Astrocyte (in vitro differentiated cells and primary cell): ENCODE measurements at regions not wholly inside any gene's neighbourhood (a gene's known extent, or its start where the extent isn't known, plus 50 kb on each side); places are given as distances from the start of the nearest gene placed in this dataset.

ENCODE experiments used
- DNase-seq: peaks from one replicate; pipeline ENCODE4 v3.0.0-alpha.2; 2010; ENCODE audit warnings: low read depth
- FAIRE-seq: peaks from 2 replicates; lab custom pipeline; 2011; peaks lifted over from hg19 to GRCh38; lab: Jason Lieb, UNC
- H2AFZ ChIP-seq: 2 replicates; pipeline ENCODE4 v1.6.0; 2012; ENCODE audit warnings: low read depth, low read length, inconsistent platforms
- H3K27ac ChIP-seq: 2 replicates; pipeline ENCODE4 v1.5.1; 2011; ENCODE audit warnings: low read depth, low read length, inconsistent platforms
- H3K27me3 ChIP-seq: 2 replicates; pipeline ENCODE4 v1.6.0; 2011; ENCODE audit warnings: low read length, inconsistent platforms; ENCODE audit not compliant: insufficient read depth
- H3K36me3 ChIP-seq: 2 replicates; pipeline ENCODE4 v1.5.1; 2011; ENCODE audit warnings: low read length, inconsistent platforms; ENCODE audit not compliant: insufficient read depth
- H3K4me1 ChIP-seq: 2 replicates; pipeline ENCODE4 v1.5.1; 2011; ENCODE audit warnings: low read length, inconsistent platforms; ENCODE audit not compliant: insufficient read depth
- H3K4me2 ChIP-seq: 2 replicates; pipeline ENCODE4 v1.6.0; 2012; ENCODE audit warnings: low read length, inconsistent platforms
- H3K4me3 ChIP-seq: 2 replicates; pipeline ENCODE4 v1.5.1; 2011; ENCODE audit warnings: low read depth, mild to moderate bottlenecking, low read length, inconsistent platforms; ENCODE audit not compliant: insufficient read depth
- H3K79me2 ChIP-seq: 2 replicates; pipeline ENCODE4 v1.6.0; 2012; ENCODE audit warnings: mild to moderate bottlenecking, low read length, inconsistent platforms; ENCODE audit not compliant: insufficient read depth
- H3K9ac ChIP-seq: 2 replicates; pipeline ENCODE4 v1.6.0; 2012; ENCODE audit warnings: mild to moderate bottlenecking, low read length, inconsistent platforms
- H3K9me3 ChIP-seq: 2 replicates; pipeline ENCODE4 v1.5.1; 2012; ENCODE audit warnings: low read depth, mild to moderate bottlenecking, low read length, inconsistent platforms; ENCODE audit not compliant: insufficient read depth
- H4K20me1 ChIP-seq: 2 replicates; pipeline ENCODE4 v1.6.0; 2012; ENCODE audit warnings: low read length, inconsistent platforms; ENCODE audit not compliant: insufficient read depth
- H3K27ac Mint-ChIP-seq: one replicate; pipeline ENCODE4 v1.8.0; 2021; ENCODE audit warnings: mild to moderate bottlenecking, mixed read lengths; ENCODE audit not compliant: unreplicated experiment
- H3K27me3 Mint-ChIP-seq: one replicate; pipeline ENCODE4 v1.8.0; 2021; ENCODE audit warnings: low read depth, mixed read lengths; ENCODE audit not compliant: unreplicated experiment
- H3K36me3 Mint-ChIP-seq: one replicate; pipeline ENCODE4 v1.8.0; 2021; ENCODE audit warnings: low read depth, mixed read lengths; ENCODE audit not compliant: unreplicated experiment
- H3K4me1 Mint-ChIP-seq: one replicate; pipeline ENCODE4 v1.8.0; 2021; ENCODE audit warnings: low read depth, mixed read lengths; ENCODE audit not compliant: unreplicated experiment
- H3K4me3 Mint-ChIP-seq: one replicate; pipeline ENCODE4 v1.8.0; 2021; ENCODE audit warnings: mild to moderate bottlenecking, moderate library complexity, mixed read lengths; ENCODE audit not compliant: unreplicated experiment
- H3K9me3 Mint-ChIP-seq: one replicate; pipeline ENCODE4 v1.8.0; 2021; ENCODE audit warnings: mild to moderate bottlenecking, mixed read lengths; ENCODE audit not compliant: unreplicated experiment
- CTCF ChIP-seq: IDR thresholded peaks from 2 replicates; pipeline ENCODE4 v1.5.1; 2011; ENCODE audit warnings: low read depth, mild to moderate bottlenecking, inconsistent platforms, low read length, moderate library complexity; ENCODE audit not compliant: insufficient read depth
- EZH2 ChIP-seq: IDR thresholded peaks from 2 replicates; pipeline ENCODE4 v1.6.1; 2012; ENCODE audit warnings: mild to moderate bottlenecking, low read length, inconsistent platforms; ENCODE audit not compliant: insufficient read depth

- Mint-ChIP-seq H3K4me3 (no peak overlapping the region), H3K27me3 (no peaks in the 10 kb centered on the region), H3K27ac (no peak overlapping the region), H3K36me3 (peaks cover 2% of the 10 kb centered on the region), H3K9me3 (peaks cover 2% of the 10 kb centered on the region), H3K4me1 (no peaks in the 10 kb centered on the region)
- Histone ChIP-seq H2AFZ (no peak overlapping the region), H3K4me2 (no peak overlapping the region), H3K4me3 (no peak overlapping the region), H3K27me3 (no peaks in the 10 kb centered on the region), H4K20me1 (no peaks in the 10 kb centered on the region), H3K79me2 (no peaks in the 10 kb centered on the region), H3K27ac (no peak overlapping the region), H3K36me3 (no peaks in the 10 kb centered on the region), H3K9ac (no peak overlapping the region), H3K9me3 (no peaks in the 10 kb centered on the region), H3K4me1 (peaks cover 4% of the 10 kb centered on the region)
- FAIRE-seq (no peak), DNase-seq (no peak)
- TF ChIP-seq EZH2 = no peak
- no peak for TF ChIP-seq CTCF
Observed at GRCh38 chr4:187312299-187312698, 588.6 kb upstream of the FAT1 start.

GRCh38 chr4:187317799-187318198 lies 594.1 kb upstream of the FAT1 start:
- Mint-ChIP-seq H3K27me3 (no peaks in the 10 kb centered on the region), H3K36me3 (peaks cover 3% of the 10 kb centered on the region), H3K9me3 (peaks cover 2% of the 10 kb centered on the region), H3K4me3 (no peak overlapping the region), H3K4me1 (peaks cover 8% of the 10 kb centered on the region), H3K27ac (no peak overlapping the region)
- H2AFZ ChIP-seq = no peak overlapping the region
- H3K4me1 ChIP-seq = peaks cover 3% of the 10 kb centered on the region
- DNase-seq (no peak), FAIRE-seq (no peak)
- H3K79me2 ChIP-seq = no peaks in the 10 kb centered on the region
- no peak overlapping the region for H3K9ac ChIP-seq
- no peaks in the 10 kb centered on the region for H3K9me3 ChIP-seq
- no peaks in the 10 kb centered on the region for H3K36me3 ChIP-seq
- no peak overlapping the region for H3K4me3 ChIP-seq
- TF ChIP-seq EZH2 = no peak
- TF ChIP-seq CTCF = no peak
- H3K4me2 ChIP-seq = no peak overlapping the region
- H4K20me1 ChIP-seq = no peaks in the 10 kb centered on the region
- H3K27ac ChIP-seq = no peak overlapping the region
- H3K27me3 ChIP-seq = no peaks in the 10 kb centered on the region

- H3K36me3 ChIP-seq = no peaks in the 10 kb centered on the region
- DNase-seq (peak; percentile 70), FAIRE-seq (no peak)
- H3K9ac ChIP-seq = no peak overlapping the region
- peaks cover 3% of the 10 kb centered on the region for H3K4me1 ChIP-seq
- no peaks in the 10 kb centered on the region for H3K9me3 ChIP-seq
- H3K4me3 ChIP-seq = no peak overlapping the region
- Mint-ChIP-seq H3K9me3 (no peaks in the 10 kb centered on the region), H3K4me1 (peaks cover 8% of the 10 kb centered on the region), H3K27ac (peak overlapping the region; percentile 37), H3K27me3 (no peaks in the 10 kb centered on the region), H3K4me3 (no peak overlapping the region), H3K36me3 (peaks cover 3% of the 10 kb centered on the region)
- peak overlapping the region; percentile 14 for H3K27ac ChIP-seq
- H3K4me2 ChIP-seq = peak overlapping the region; percentile 25
- H2AFZ ChIP-seq = no peak overlapping the region
- H4K20me1 ChIP-seq = no peaks in the 10 kb centered on the region
- no peaks in the 10 kb centered on the region for H3K79me2 ChIP-seq
- no peaks in the 10 kb centered on the region for H3K27me3 ChIP-seq
- TF ChIP-seq CTCF = no peak
- no peak for TF ChIP-seq EZH2
Observed at GRCh38 chr4:187321711-187322110, 598.1 kb upstream of the FAT1 start.
